Common myeloid progenitor, CD34-positive (primary cell): ENCODE measurements at regions not wholly inside any gene's neighbourhood (a gene's known extent, or its start where the extent isn't known, plus 50 kb on each side); places are given as distances from the start of the nearest gene placed in this dataset.

Source experiments
- CTCF ChIA-PET: fragments of 350-600 bp; sonication (Branson Sonifier 250); formaldehyde crosslinking; loops from one replicate; lab custom pipeline; 2021; ENCODE audit warnings: antibody characterized with exemption; lab: Charles Lee
- POLR2A ChIA-PET: fragments of 350-600 bp; sonication (Branson Sonifier 250); formaldehyde crosslinking; loops from one replicate; lab custom pipeline; 2021; ENCODE audit warnings: antibody characterized with exemption; lab: Charles Lee
- DNase-seq, 3 donors: peaks; one replicate each; pipeline versions ENCODE4 v3.0.0 to v3.0.0-alpha.2; 2013
- H3K27ac ChIP-seq, 2 experiments: 1 replicate in 1 of 2; 2 replicates in 1 of 2; pipeline ENCODE4 v1.7.0; 2013; ENCODE audit warnings: inconsistent platforms in 2 of 2, low read length in 2 of 2, mild to moderate bottlenecking in 2 of 2, low read depth in 1 of 2, moderate library complexity in 1 of 2; ENCODE audit not compliant: severe bottlenecking in 2 of 2, insufficient read depth in 1 of 2, poor library complexity in 1 of 2
- H3K27me3 ChIP-seq, 5 experiments: replicated peaks in 2 of 5; 1 replicate in 3 of 5; 2 replicates in 2 of 5; pipeline versions ENCODE4 v1.6.1 to v1.7.0; 2013; ENCODE audit warnings: low read length in 4 of 5, mild to moderate bottlenecking in 2 of 5, moderate library complexity in 2 of 5, inconsistent platforms in 1 of 5; ENCODE audit not compliant: insufficient read depth in 5 of 5, control insufficient read depth in 4 of 5
- H3K36me3 ChIP-seq, 4 experiments: 1 replicate in 2 of 4; 2 replicates in 2 of 4; pipeline versions ENCODE4 v1.6.1 to v1.7.0; 2013; ENCODE audit warnings: low read length in 3 of 4, control low read depth in 1 of 4, mild to moderate bottlenecking in 1 of 4; ENCODE audit not compliant: control insufficient read depth in 4 of 4, insufficient read depth in 4 of 4
- H3K4me1 ChIP-seq, 4 experiments: 1 replicate in 3 of 4; 2 replicates in 1 of 4; pipeline versions ENCODE4 v1.6.1 to v1.7.1; 2013; ENCODE audit warnings: low read length in 3 of 4, mild to moderate bottlenecking in 3 of 4, control low read depth in 1 of 4, inconsistent platforms in 1 of 4, moderate library complexity in 1 of 4; ENCODE audit not compliant: control insufficient read depth in 4 of 4, insufficient read depth in 4 of 4; ENCODE audit errors: control extremely low read depth in 1 of 4
- H3K4me3 ChIP-seq, 7 experiments: 1 replicate in 4 of 7; 2 replicates in 3 of 7; pipeline versions ENCODE4 v1.5.1 to v1.7.0; 2013; ENCODE audit warnings: mild to moderate bottlenecking in 7 of 7, low read length in 6 of 7, moderate library complexity in 6 of 7, inconsistent platforms in 2 of 7, low read depth in 2 of 7, control low read depth in 1 of 7; ENCODE audit not compliant: insufficient read depth in 4 of 7, control insufficient read depth in 1 of 7; ENCODE audit errors: extremely low read depth in 1 of 7
- H3K9me3 ChIP-seq, 5 experiments: 1 replicate in 4 of 5; 2 replicates in 1 of 5; pipeline versions ENCODE4 v1.6.1 to v1.7.1; 2013; ENCODE audit warnings: low read length in 4 of 5, mild to moderate bottlenecking in 2 of 5, inconsistent platforms in 1 of 5, low read depth in 1 of 5, moderate library complexity in 1 of 5; ENCODE audit not compliant: control insufficient read depth in 4 of 5, insufficient read depth in 2 of 5; ENCODE audit errors: control extremely low read depth in 1 of 5
- WGBS: methylation state at CpG from one replicate; pipeline ENCODE4 v1.1.5; 2013; ENCODE audit not compliant: insufficient coverage; 5-methylcytosine and 5-hydroxymethylcytosine counted together

GRCh38 chr14:94890785-94891184 is 120.9 kb upstream of the GSC start:
- DNase-seq, result no peak
- Histone ChIP-seq H3K9me3 (peaks cover 0 to 5% (median 0%) of the 10 kb centered on the region in 5 experiments), H3K27me3 (peaks cover 0 to 16% (median 0%) of the 10 kb centered on the region in 5 experiments), H3K4me3 (no peak overlapping the region), H3K36me3 (no peaks in the 10 kb centered on the region), H3K4me1 (no peaks in the 10 kb centered on the region), H3K27ac (no peak overlapping the region)
- ChIA-PET CTCF (no interaction called here), POLR2A (no interaction called here)
- WGBS, result 100% methylated on average over 1 of the region's 6 CpGs

GRCh38 chr14:94889520-94890312 is 119.8 kb upstream of the GSC start:
- H3K4me1 ChIP-seq, result no peaks in the 10 kb centered on the region
- ChIA-PET CTCF (no interaction called here), POLR2A (no interaction called here)
- H3K27me3 ChIP-seq, result peaks cover 0 to 16% (median 0%) of the 10 kb centered on the region in 5 experiments
- no peak for DNase-seq
- H3K4me3 ChIP-seq, result no peak overlapping the region
- no peak overlapping the region for H3K27ac ChIP-seq
- H3K9me3 ChIP-seq, result no peaks in the 10 kb centered on the region
- no peaks in the 10 kb centered on the region for H3K36me3 ChIP-seq
- WGBS, result 100% methylated on average over 4 of the region's 6 CpGs

GRCh38 chr14:94888121-94888520 is 118.2 kb upstream of the GSC start:
- Histone ChIP-seq H3K36me3 (no peaks in the 10 kb centered on the region), H3K4me3 (no peak overlapping the region), H3K9me3 (no peaks in the 10 kb centered on the region), H3K27ac (no peak overlapping the region), H3K27me3 (peaks cover 0 to 12% (median 0%) of the 10 kb centered on the region in 5 experiments), H3K4me1 (no peaks in the 10 kb centered on the region)
- ChIA-PET POLR2A (no interaction called here), CTCF (no interaction called here)
- WGBS, result 86% methylated on average over 12 of the region's 12 CpGs
- no peak for DNase-seq

- Histone ChIP-seq H3K4me3 (no peak overlapping the region), H3K9me3 (no peaks in the 10 kb centered on the region), H3K4me1 (no peaks in the 10 kb centered on the region), H3K27me3 (peaks cover 0 to 13% (median 0%) of the 10 kb centered on the region in 5 experiments), H3K27ac (no peak overlapping the region), H3K36me3 (no peaks in the 10 kb centered on the region)
- ChIA-PET CTCF (no interaction called here), POLR2A (no interaction called here)
- DNase-seq, result no peak
- 92% methylated on average over 5 of the region's 10 CpGs for WGBS
Measured at GRCh38 chr14:94887591-94887990, 117.7 kb upstream of the GSC start.

GRCh38 chr14:94886931-94887330 is 117.0 kb upstream of the GSC start:
- H3K9me3 ChIP-seq, result no peaks in the 10 kb centered on the region
- H3K27ac ChIP-seq, result no peak overlapping the region
- H3K27me3 ChIP-seq, result peaks cover 0 to 15% (median 0%) of the 10 kb centered on the region in 5 experiments
- 88% methylated on average over 5 of the region's 7 CpGs for WGBS
- H3K36me3 ChIP-seq, result no peaks in the 10 kb centered on the region
- POLR2A ChIA-PET, result no interaction called here
- CTCF ChIA-PET, result no interaction called here
- no peak overlapping the region for H3K4me3 ChIP-seq
- no peaks in the 10 kb centered on the region for H3K4me1 ChIP-seq
- no peak for DNase-seq

GRCh38 chr14:94885481-94886155 is 115.7 kb upstream of the GSC start:
- Histone ChIP-seq H3K4me1 (no peaks in the 10 kb centered on the region), H3K27ac (no peak overlapping the region), H3K4me3 (no peak overlapping the region), H3K27me3 (peaks cover 0 to 10% (median 2%) of the 10 kb centered on the region in 5 experiments), H3K36me3 (no peaks in the 10 kb centered on the region), H3K9me3 (no peaks in the 10 kb centered on the region)
- WGBS, result 78% methylated on average over 5 of the region's 5 CpGs
- ChIA-PET POLR2A (no interaction called here), CTCF (no interaction called here)
- DNase-seq, result no peak

GRCh38 chr14:94884616-94885230 is 114.8 kb upstream of the GSC start:
- POLR2A ChIA-PET, result no interaction called here
- Histone ChIP-seq H3K27ac (no peak overlapping the region), H3K4me3 (no peak overlapping the region), H3K27me3 (peaks cover 0 to 6% (median 2%) of the 10 kb centered on the region in 5 experiments), H3K9me3 (no peaks in the 10 kb centered on the region), H3K4me1 (no peaks in the 10 kb centered on the region), H3K36me3 (no peaks in the 10 kb centered on the region)
- CTCF ChIA-PET, result no interaction called here
- 93% methylated on average over 18 of the region's 19 CpGs for WGBS
- no peak for DNase-seq
